ENCODE measurements at regions not wholly inside any gene's neighbourhood (a gene's known extent, or its start where the extent isn't known, plus 50 kb on each side); places are given as distances from the start of the nearest gene placed in this dataset.

DNA sequence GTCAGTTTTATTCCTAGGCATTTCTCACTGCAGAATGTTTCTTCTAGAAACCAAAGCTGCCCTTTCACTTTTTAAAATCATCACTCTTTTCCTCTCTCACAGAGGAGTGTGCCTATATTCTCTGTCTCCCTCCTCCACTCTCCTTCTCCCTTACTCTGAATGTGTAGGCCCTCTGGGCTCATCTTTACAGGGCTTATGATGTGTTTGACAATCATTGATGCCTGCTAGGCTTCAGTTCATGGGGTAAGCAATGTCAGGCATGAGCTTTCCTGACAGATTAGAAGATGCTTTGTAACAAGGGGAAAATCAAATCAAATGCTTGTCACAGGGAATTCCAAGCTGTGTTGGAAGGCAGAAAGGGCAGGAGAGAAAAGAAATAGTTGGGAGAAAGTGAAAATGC lies 742.9 kb downstream of the SORCS3 start:
- Histone ChIP-seq H2BK120ac (replicated peaks; ENCODE audit: low read depth, low read length) (no peak overlapping the region), H2BK20ac (ENCODE audit: low read length) (no peak overlapping the region), H3K56ac (replicated peaks; ENCODE audit: insufficient read length, low read depth, low read length) (no peak overlapping the region), H3K9ac (replicated peaks in 1 of 4; ENCODE audit: extremely low read depth in 1 of 4, low read depth in 3 of 4, low read length in 3 of 4) (no peak overlapping the region), H3K27me3 (replicated peaks in 1 of 4; ENCODE audit: control insufficient read depth in 3 of 4, extremely low read depth in 1 of 4, insufficient read depth in 3 of 4, low read length in 3 of 4) (no peaks in the 10 kb centered on the region), H3K14ac (ENCODE audit: insufficient read length) (no peak overlapping the region), H3K4me1 (replicated peaks in 1 of 4; ENCODE audit: control insufficient read depth in 3 of 4, insufficient read depth in 4 of 4, low read length in 3 of 4) (no peaks in the 10 kb centered on the region), H3K9me3 (ENCODE audit: insufficient read depth in 2 of 2, low read depth in 1 of 2, low read length in 1 of 2) (no peaks in the 10 kb centered on the region), H3K23ac (ENCODE audit: insufficient read length) (no peak overlapping the region), H2BK12ac (ENCODE audit: low read depth, low read length) (no peak overlapping the region), H3K4me2 (ENCODE audit: insufficient read depth in 1 of 2, low read depth in 2 of 2, low read length in 2 of 2) (no peak overlapping the region), H4K20me1 (replicated peaks in 1 of 2; ENCODE audit: control insufficient read depth in 1 of 2, insufficient read depth in 2 of 2, low read length in 2 of 2) (no peaks in the 10 kb centered on the region), H2AK5ac (ENCODE audit: low read depth, low read length) (no peak overlapping the region), H2AFZ (ENCODE audit: low read length) (no peak overlapping the region), H2BK15ac (ENCODE audit: low read length) (no peak overlapping the region), H3K79me1 (ENCODE audit: low read depth, low read length) (no peaks in the 10 kb centered on the region), H4K8ac (ENCODE audit: extremely low read depth, insufficient read depth, low read length) (no peak overlapping the region), H4K91ac (replicated peaks; ENCODE audit: insufficient read length, low read length) (no peak overlapping the region), H3K4ac (replicated peaks; ENCODE audit: insufficient read length, low read depth, low read length) (no peak overlapping the region), H2BK5ac (ENCODE audit: low read depth, low read length) (no peak overlapping the region), H3K18ac (ENCODE audit: extremely low read depth, low read length) (no peak overlapping the region), H3K36me3 (ENCODE audit: control insufficient read depth in 2 of 4, insufficient read depth in 4 of 4, low read length in 3 of 4) (no peaks in the 10 kb centered on the region), H3K79me2 (ENCODE audit: control insufficient read depth in 1 of 2, insufficient read depth in 2 of 2, low read length in 2 of 2) (no peaks in the 10 kb centered on the region), H3K4me3 (ENCODE audit: extremely low read depth in 1 of 4, insufficient read depth in 2 of 4, low read depth in 3 of 4, low read length in 4 of 4) (no peak overlapping the region), H3K27ac (ENCODE audit: low read depth, low read length) (no peak overlapping the region), H3K23me2 (ENCODE audit: low read depth, low read length) (no peaks in the 10 kb centered on the region), H4K5ac (ENCODE audit: insufficient read length, low read depth, low read length) (no peak overlapping the region)
- ChIA-PET POLR2A (ENCODE audit: partially characterized antibody) (no interaction called here), CTCF (ENCODE audit: partially characterized antibody) (interaction anchor here (0.6 kb wide), 1 partner anchor 187 kb away, joined by 5 read pairs; no protein-coding TSS in a partner anchor)
- FAIRE-seq (no peak), DNase-seq (ENCODE audit: low read depth in 1 of 2, low spot score in 2 of 2) (no peak)
- TF ChIP-seq, protein P1, sequence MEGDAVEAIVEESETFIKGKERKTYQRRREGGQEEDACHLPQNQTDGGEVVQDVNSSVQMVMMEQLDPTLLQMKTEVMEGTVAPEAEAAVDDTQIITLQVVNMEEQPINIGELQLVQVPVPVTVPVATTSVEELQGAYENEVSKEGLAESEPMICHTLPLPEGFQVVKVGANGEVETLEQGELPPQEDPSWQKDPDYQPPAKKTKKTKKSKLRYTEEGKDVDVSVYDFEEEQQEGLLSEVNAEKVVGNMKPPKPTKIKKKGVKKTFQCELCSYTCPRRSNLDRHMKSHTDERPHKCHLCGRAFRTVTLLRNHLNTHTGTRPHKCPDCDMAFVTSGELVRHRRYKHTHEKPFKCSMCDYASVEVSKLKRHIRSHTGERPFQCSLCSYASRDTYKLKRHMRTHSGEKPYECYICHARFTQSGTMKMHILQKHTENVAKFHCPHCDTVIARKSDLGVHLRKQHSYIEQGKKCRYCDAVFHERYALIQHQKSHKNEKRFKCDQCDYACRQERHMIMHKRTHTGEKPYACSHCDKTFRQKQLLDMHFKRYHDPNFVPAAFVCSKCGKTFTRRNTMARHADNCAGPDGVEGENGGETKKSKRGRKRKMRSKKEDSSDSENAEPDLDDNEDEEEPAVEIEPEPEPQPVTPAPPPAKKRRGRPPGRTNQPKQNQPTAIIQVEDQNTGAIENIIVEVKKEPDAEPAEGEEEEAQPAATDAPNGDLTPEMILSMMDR (IDR thresholded peaks at IDR 0.05; ENCODE audit: control extremely low read depth in 1 of 3, insufficient read depth in 1 of 3, low read depth in 1 of 3, low read length in 3 of 3): no peak
- TF ChIP-seq CBX8 (IDR thresholded peaks at IDR 0.05; ENCODE audit: borderline replicate concordance, low read depth, low read length) (no peak), FOSL1 (IDR thresholded peaks at IDR 0.05; ENCODE audit: insufficient read depth, low read depth, low read length) (no peak), PHF8 (conservative IDR thresholded peaks at IDR 0.05; ENCODE audit: low read depth, low read length) (no peak)
